HEK293T (cell line): ENCODE measurements at regions not wholly inside any gene's neighbourhood (a gene's known extent, or its start where the extent isn't known, plus 50 kb on each side); places are given as distances from the start of the nearest gene placed in this dataset.

ENCODE experiments used
- ARNT ChIP-seq: fragments of 450-650 bp; IDR thresholded peaks from 2 replicates; pipeline ENCODE4 v1.6.1; 2017; ENCODE audit warnings: mild to moderate bottlenecking
- BHLHE40 ChIP-seq: fragments of 450-650 bp; IDR thresholded peaks from 2 replicates; pipeline ENCODE4 v1.6.1; 2016; ENCODE audit warnings: mild to moderate bottlenecking, moderate library complexity, borderline replicate concordance
- ELF4 ChIP-seq: fragments of 450-650 bp; IDR thresholded peaks from 2 replicates; pipeline ENCODE4 v1.6.1; 2017; ENCODE audit warnings: antibody characterized with exemption
- FOXM1 ChIP-seq: fragments of 450-650 bp; IDR thresholded peaks from 2 replicates; pipeline ENCODE4 v1.6.1; 2017; ENCODE audit warnings: mild to moderate bottlenecking, borderline replicate concordance
- HDGF ChIP-seq: fragments of 450-650 bp; IDR thresholded peaks from 2 replicates; pipeline ENCODE4 v1.6.1; 2017; ENCODE audit warnings: antibody characterized with exemption, borderline replicate concordance
- TARDBP ChIP-seq: fragments of 450-650 bp; IDR thresholded peaks from 2 replicates; pipeline ENCODE4 v1.6.1; 2016
- ZNF384 ChIP-seq: fragments of 450-650 bp; IDR thresholded peaks from 2 replicates; pipeline ENCODE4 v1.6.1; 2016

GRCh38 chr14:66435683-66436082, 50.5 kb upstream of the CCDC196 start:
- no peak for TF ChIP-seq ELF4
- no peak for TF ChIP-seq BHLHE40
- TF ChIP-seq HDGF: no peak
- TF ChIP-seq TARDBP: no peak
- no peak for TF ChIP-seq FOXM1
- TF ChIP-seq ARNT: no peak
- no peak for TF ChIP-seq ZNF384
